ENCODE measurements at regions not wholly inside any gene's neighbourhood (a gene's known extent, or its start where the extent isn't known, plus 50 kb on each side); places are given as distances from the start of the nearest gene placed in this dataset.

GRCh38 chr7:142352543-142352942 lies 94.7 kb upstream of the PRSS58 start:
- no peak for DNase-seq

- no peak for DNase-seq
These were observed 93.3 kb upstream of the PRSS58 start for GRCh38 chr7:142351145-142351544.

- no peak for DNase-seq
These were observed 92.0 kb upstream of the PRSS58 start for GRCh38 chr7:142349670-142350405.

GRCh38 chr7:142348921-142349405 lies 91.1 kb upstream of the PRSS58 start:
- no peak for DNase-seq

- DNase-seq = no peak
These were observed 90.2 kb upstream of the PRSS58 start for GRCh38 chr7:142348100-142348499.

GRCh38 chr7:142347091-142347490 lies 89.2 kb upstream of the PRSS58 start:
- DNase-seq = no peak

- DNase-seq = no peak
These were observed 88.0 kb upstream of the PRSS58 start for GRCh38 chr7:142345811-142346210.

- DNase-seq = peak; percentile 69
These were observed 81.0 kb upstream of the PRSS58 start for GRCh38 chr7:142338633-142339501.

GRCh38 chr7:142337054-142338001 lies 79.5 kb upstream of the PRSS58 start:
- no peak for DNase-seq

GRCh38 chr7:142334806-142335205 lies 76.9 kb upstream of the PRSS58 start:
- no peak for DNase-seq

GRCh38 chr7:142334236-142334635 lies 76.4 kb upstream of the PRSS58 start:
- DNase-seq = no peak

GRCh38 chr7:142332421-142332820 lies 74.6 kb upstream of the PRSS58 start:
- DNase-seq = no peak

GRCh38 chr7:142331941-142332340 lies 74.1 kb upstream of the PRSS58 start:
- no peak for DNase-seq

- no peak for DNase-seq
These were observed 71.4 kb upstream of the PRSS58 start for GRCh38 chr7:142329062-142329790.

GRCh38 chr7:142328551-142328950 lies 70.7 kb upstream of the PRSS58 start:
- no peak for DNase-seq

- DNase-seq = no peak
These were observed 70.0 kb upstream of the PRSS58 start for GRCh38 chr7:142327628-142328405.

- no peak for DNase-seq
These were observed 65.8 kb upstream of the PRSS58 start for GRCh38 chr7:142323706-142324105.

- no peak for DNase-seq
These were observed 63.5 kb upstream of the PRSS58 start for GRCh38 chr7:142321391-142321790.

- DNase-seq = no peak
These were observed 63.0 kb upstream of the PRSS58 start for GRCh38 chr7:142320883-142321282.

- peak; percentile 12 for DNase-seq
These were observed 62.1 kb upstream of the PRSS58 start for GRCh38 chr7:142319970-142320369.

- DNase-seq = no peak
These were observed 56.4 kb upstream of the PRSS58 start for GRCh38 chr7:142314281-142314680.
